ENCODE measurements at regions not wholly inside any gene's neighbourhood (a gene's known extent, or its start where the extent isn't known, plus 50 kb on each side); places are given as distances from the start of the nearest gene placed in this dataset.

DNA sequence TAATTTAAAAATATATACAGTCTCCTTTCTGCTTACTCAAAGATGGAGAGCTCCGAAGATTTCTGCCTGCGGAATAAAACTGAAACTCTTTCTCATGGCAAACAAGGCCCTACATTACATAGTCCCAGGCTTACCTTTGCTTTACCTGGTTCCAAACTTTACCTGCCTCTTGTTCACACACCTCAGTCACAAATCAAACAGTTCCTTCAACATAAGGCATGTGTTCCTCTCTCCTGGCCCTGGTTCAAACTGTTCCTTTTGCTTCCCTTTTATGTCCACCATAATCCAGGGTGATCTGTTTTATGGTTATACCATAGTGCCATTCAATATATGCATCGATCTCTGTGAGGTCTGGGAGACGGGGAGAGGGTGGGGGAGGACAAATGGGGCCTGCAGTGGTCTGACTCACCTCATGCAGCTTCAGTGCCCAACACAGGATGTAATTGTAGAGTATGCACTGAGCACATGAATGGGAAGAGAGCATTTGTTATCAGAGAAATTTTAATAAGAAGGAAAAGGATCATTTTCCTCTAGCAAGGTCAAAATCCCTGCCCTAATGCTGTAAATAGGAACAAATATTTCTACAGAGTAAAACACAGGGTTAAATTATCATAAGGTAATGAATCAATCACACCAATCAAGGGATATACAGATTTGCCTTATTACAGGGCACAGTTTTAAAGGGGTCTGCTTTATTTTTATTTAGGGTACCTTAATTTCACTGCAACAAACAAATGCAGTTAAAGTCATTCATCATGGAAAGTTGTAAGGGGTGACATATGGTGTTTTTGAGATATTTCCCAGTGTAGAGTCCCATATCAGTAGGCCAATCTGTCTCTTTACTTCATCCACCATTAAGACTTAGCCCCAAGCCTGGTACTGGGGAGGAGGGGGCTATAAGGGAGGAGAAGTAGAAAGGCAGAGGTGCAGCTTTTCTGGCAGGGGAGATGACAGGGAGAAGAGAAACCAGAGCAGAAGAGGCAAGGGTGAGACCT is 88.8 kb upstream of the PDE1C start:
- TF ChIP-seq, protein P1, sequence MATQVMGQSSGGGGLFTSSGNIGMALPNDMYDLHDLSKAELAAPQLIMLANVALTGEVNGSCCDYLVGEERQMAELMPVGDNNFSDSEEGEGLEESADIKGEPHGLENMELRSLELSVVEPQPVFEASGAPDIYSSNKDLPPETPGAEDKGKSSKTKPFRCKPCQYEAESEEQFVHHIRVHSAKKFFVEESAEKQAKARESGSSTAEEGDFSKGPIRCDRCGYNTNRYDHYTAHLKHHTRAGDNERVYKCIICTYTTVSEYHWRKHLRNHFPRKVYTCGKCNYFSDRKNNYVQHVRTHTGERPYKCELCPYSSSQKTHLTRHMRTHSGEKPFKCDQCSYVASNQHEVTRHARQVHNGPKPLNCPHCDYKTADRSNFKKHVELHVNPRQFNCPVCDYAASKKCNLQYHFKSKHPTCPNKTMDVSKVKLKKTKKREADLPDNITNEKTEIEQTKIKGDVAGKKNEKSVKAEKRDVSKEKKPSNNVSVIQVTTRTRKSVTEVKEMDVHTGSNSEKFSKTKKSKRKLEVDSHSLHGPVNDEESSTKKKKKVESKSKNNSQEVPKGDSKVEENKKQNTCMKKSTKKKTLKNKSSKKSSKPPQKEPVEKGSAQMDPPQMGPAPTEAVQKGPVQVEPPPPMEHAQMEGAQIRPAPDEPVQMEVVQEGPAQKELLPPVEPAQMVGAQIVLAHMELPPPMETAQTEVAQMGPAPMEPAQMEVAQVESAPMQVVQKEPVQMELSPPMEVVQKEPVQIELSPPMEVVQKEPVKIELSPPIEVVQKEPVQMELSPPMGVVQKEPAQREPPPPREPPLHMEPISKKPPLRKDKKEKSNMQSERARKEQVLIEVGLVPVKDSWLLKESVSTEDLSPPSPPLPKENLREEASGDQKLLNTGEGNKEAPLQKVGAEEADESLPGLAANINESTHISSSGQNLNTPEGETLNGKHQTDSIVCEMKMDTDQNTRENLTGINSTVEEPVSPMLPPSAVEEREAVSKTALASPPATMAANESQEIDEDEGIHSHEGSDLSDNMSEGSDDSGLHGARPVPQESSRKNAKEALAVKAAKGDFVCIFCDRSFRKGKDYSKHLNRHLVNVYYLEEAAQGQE (IDR thresholded peaks at IDR 0.05; ENCODE audit: low read depth), result no peak
- TF ChIP-seq TEAD4 (IDR thresholded peaks at IDR 0.05), result no peak
- no peak for TF ChIP-seq NFIC (IDR thresholded peaks at IDR 0.05)

- TF ChIP-seq TEAD4 (IDR thresholded peaks at IDR 0.05) (no peak), TCF12 (IDR thresholded peaks at IDR 0.05; ENCODE audit: low read depth) (no peak), CEBPB (IDR thresholded peaks at IDR 0.05) (no peak), RAD21 (IDR thresholded peaks at IDR 0.05; ENCODE audit: low read depth) (no peak), NFIC (IDR thresholded peaks at IDR 0.05) (no peak), CREB1 (IDR thresholded peaks at IDR 0.05; ENCODE audit: low read depth) (no peak), ZBTB7A (IDR thresholded peaks at IDR 0.05; ENCODE audit: low read depth) (no peak), EGR1 (IDR thresholded peaks at IDR 0.05) (no peak), MAX (IDR thresholded peaks at IDR 0.05) (no peak), FOXM1 (IDR thresholded peaks at IDR 0.05; ENCODE audit: borderline replicate concordance, low read depth) (no peak), EP300 (IDR thresholded peaks at IDR 0.05; ENCODE audit: borderline replicate concordance) (no peak), YY1 (IDR thresholded peaks at IDR 0.05; ENCODE audit: low read depth) (no peak), USF1 (IDR thresholded peaks at IDR 0.05) (no peak), TAF1 (IDR thresholded peaks at IDR 0.05; ENCODE audit: low read depth) (no peak)
- TF ChIP-seq, protein P1 (IDR thresholded peaks at IDR 0.05; ENCODE audit: low read depth), result no peak
Observed at GRCh38 chr7:32158076-32158475, 87.9 kb upstream of the PDE1C start.

DNA sequence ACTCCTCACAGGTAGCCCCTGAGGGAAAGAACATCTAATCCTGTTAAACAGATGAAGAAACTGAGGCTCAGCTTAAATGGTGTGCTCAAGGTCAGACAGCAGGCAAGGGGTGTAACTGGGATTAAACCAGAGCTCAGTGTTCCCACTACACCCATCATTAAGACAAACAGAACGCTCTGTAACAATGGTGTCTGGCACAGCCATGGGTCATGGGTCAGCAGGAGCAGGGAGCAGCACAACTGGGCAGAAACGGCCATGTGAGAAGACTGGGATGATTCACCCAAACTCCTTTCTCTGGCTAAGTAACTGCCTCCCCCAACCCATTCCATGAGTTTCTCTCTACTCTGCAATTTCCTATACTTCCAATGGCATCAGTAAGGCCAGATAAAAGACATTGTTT is 85.5 kb upstream of the PDE1C start:
- TF ChIP-seq NFIC (IDR thresholded peaks at IDR 0.05), result no peak
- no peak for TF ChIP-seq EGR1 (IDR thresholded peaks at IDR 0.05)
- TF ChIP-seq FOXM1 (IDR thresholded peaks at IDR 0.05; ENCODE audit: borderline replicate concordance, low read depth), result no peak
- no peak for TF ChIP-seq USF1 (IDR thresholded peaks at IDR 0.05)
- TF ChIP-seq, protein P1 (IDR thresholded peaks at IDR 0.05; ENCODE audit: low read depth), result no peak
- TF ChIP-seq RAD21 (IDR thresholded peaks at IDR 0.05; ENCODE audit: low read depth), result no peak
- TF ChIP-seq TCF12 (IDR thresholded peaks at IDR 0.05; ENCODE audit: low read depth), result no peak
- TF ChIP-seq MAX (IDR thresholded peaks at IDR 0.05), result no peak
- no peak for TF ChIP-seq TAF1 (IDR thresholded peaks at IDR 0.05; ENCODE audit: low read depth)
- TF ChIP-seq ZBTB7A (IDR thresholded peaks at IDR 0.05; ENCODE audit: low read depth), result no peak
- no peak for TF ChIP-seq CREB1 (IDR thresholded peaks at IDR 0.05; ENCODE audit: low read depth)
- TF ChIP-seq YY1 (IDR thresholded peaks at IDR 0.05; ENCODE audit: low read depth), result no peak
- TF ChIP-seq EP300 (IDR thresholded peaks at IDR 0.05; ENCODE audit: borderline replicate concordance), result no peak
- no peak for TF ChIP-seq TEAD4 (IDR thresholded peaks at IDR 0.05)
- TF ChIP-seq CEBPB (IDR thresholded peaks at IDR 0.05), result no peak

DNA sequence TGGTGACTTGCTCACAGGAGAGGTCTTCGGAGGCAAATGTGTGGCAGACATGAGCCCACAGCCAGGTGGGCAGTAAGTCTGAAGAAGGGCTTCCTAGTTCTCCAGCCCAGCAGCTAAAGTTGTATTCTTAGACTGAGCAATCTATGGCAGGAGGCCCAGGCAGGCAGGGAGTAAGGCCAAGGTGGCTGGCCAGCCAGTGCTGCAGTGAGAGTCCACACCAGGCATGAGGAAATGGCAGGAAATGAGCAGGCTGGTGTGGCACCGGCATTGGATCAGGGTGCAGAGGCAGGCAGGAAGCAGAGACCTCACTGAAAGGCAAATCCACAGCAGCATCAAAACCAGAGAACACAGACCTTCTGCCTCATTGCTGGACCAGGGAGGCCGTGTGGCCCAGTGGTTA is 84.6 kb upstream of the PDE1C start:
- no peak for TF ChIP-seq ZBTB7A (IDR thresholded peaks at IDR 0.05; ENCODE audit: low read depth)
- TF ChIP-seq, protein P1 (IDR thresholded peaks at IDR 0.05; ENCODE audit: low read depth), result no peak
- no peak for TF ChIP-seq TEAD4 (IDR thresholded peaks at IDR 0.05)
- no peak for TF ChIP-seq MAX (IDR thresholded peaks at IDR 0.05)
- TF ChIP-seq TCF12 (IDR thresholded peaks at IDR 0.05; ENCODE audit: low read depth), result no peak

Data from Ishikawa (cell line).